PC-3 (cell line): ENCODE measurements at regions not wholly inside any gene's neighbourhood (a gene's known extent, or its start where the extent isn't known, plus 50 kb on each side); places are given as distances from the start of the nearest gene placed in this dataset.
"Not testable (repeated sequence)": the region's sequence is repeated elsewhere in the genome, so short reads cannot be mapped to it uniquely, and the experiment has no call there.

ENCODE experiments used
- EZH2 ChIP-seq: fragments of 300-600 bp; sonication (generic); IDR thresholded peaks from one replicate; pipeline ENCODE4 v1.6.1; 2017; ENCODE audit warnings: antibody characterized with exemption, mild to moderate bottlenecking, low read length; ENCODE audit not compliant: unreplicated experiment
- EZH2phosphoT487 ChIP-seq: fragments of 300-600 bp; sonication (generic); IDR thresholded peaks from 2 replicates; pipeline ENCODE4 v1.6.1; 2018; ENCODE audit warnings: mild to moderate bottlenecking, antibody characterized with exemption, low read length, borderline replicate concordance
- TF ChIP-seq, protein P1 (sequence below): fragments of 300-600 bp; sonication (generic); conservative IDR thresholded peaks from 2 replicates; pipeline ENCODE4 v1.5.1; 2017; ENCODE audit warnings: antibody characterized with exemption, low read depth, mild to moderate bottlenecking, low read length

DNA sequence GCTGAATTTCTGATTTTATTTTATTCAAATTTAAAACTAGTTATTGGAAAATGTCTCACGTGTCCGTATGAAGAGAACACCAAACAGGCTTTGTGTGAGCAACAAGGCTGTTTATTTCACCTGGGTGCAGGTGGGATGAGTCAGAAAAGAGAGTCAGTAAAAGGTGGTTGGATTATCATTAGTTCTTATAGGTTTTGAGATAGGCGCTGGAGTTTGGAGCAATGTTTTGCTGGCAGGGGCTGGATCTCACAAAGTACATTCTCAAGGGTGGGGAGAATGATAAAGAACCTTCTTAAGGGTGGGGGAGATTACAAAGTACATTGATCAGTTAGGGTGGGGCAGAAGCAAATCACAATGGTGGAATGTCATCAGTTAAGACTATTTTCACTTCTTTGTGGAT lies 253.4 kb upstream of the C2CD4B start:
- TF ChIP-seq, protein P1, sequence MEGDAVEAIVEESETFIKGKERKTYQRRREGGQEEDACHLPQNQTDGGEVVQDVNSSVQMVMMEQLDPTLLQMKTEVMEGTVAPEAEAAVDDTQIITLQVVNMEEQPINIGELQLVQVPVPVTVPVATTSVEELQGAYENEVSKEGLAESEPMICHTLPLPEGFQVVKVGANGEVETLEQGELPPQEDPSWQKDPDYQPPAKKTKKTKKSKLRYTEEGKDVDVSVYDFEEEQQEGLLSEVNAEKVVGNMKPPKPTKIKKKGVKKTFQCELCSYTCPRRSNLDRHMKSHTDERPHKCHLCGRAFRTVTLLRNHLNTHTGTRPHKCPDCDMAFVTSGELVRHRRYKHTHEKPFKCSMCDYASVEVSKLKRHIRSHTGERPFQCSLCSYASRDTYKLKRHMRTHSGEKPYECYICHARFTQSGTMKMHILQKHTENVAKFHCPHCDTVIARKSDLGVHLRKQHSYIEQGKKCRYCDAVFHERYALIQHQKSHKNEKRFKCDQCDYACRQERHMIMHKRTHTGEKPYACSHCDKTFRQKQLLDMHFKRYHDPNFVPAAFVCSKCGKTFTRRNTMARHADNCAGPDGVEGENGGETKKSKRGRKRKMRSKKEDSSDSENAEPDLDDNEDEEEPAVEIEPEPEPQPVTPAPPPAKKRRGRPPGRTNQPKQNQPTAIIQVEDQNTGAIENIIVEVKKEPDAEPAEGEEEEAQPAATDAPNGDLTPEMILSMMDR: not testable (repeated sequence)
- not testable (repeated sequence) for TF ChIP-seq EZH2, EZH2phosphoT487
